Right lobe of liver (tissue), 4 donors: ENCODE measurements at regions not wholly inside any gene's neighbourhood (a gene's known extent, or its start where the extent isn't known, plus 50 kb on each side); places are given as distances from the start of the nearest gene placed in this dataset.

Source experiments
- POLR2A ChIP-seq: fragments of 450-650 bp; IDR thresholded peaks from one replicate; pipeline ENCODE4 v1.6.1; 2017; ENCODE audit warnings: antibody characterized with exemption, mild to moderate bottlenecking
- TF ChIP-seq, protein P1 (sequence below), 4 donors: fragments of 200-600 bp in 3 of 4; fragments of 450-650 bp in 1 of 4; IDR thresholded peaks; one replicate each; pipeline versions ENCODE4 v1.5.1 to v1.8.0; 2016 to 2022; ENCODE audit warnings: antibody characterized with exemption in 4 of 4, mild to moderate bottlenecking in 2 of 4
- donor health status: DM: no; HTN: no; CAD: no.
- donor health status: DM: no; HTN: no; CAD: no.
- donor health status: DM: no; HTN: yes; CAD: no.

DNA sequence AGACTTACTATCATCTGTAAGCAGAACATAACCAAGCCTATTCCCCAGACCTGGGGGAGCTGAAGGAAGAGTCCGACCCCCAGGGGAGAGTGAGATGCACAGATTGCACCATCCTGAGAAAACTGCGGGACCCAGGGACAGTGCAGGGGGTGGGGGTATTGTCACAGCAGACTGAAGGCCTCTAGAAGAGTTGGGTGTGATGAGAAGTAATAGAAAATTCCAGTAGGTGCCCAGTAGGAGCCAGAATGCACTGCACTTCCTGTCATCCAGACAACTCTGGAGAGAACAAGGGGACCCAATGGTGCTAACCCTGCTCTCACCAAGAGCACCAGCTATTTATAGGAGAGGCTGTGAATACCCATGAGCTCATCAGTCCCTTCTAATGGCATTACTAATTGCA, 190.1 kb downstream of the BCL11B start:
- TF ChIP-seq, protein P1, sequence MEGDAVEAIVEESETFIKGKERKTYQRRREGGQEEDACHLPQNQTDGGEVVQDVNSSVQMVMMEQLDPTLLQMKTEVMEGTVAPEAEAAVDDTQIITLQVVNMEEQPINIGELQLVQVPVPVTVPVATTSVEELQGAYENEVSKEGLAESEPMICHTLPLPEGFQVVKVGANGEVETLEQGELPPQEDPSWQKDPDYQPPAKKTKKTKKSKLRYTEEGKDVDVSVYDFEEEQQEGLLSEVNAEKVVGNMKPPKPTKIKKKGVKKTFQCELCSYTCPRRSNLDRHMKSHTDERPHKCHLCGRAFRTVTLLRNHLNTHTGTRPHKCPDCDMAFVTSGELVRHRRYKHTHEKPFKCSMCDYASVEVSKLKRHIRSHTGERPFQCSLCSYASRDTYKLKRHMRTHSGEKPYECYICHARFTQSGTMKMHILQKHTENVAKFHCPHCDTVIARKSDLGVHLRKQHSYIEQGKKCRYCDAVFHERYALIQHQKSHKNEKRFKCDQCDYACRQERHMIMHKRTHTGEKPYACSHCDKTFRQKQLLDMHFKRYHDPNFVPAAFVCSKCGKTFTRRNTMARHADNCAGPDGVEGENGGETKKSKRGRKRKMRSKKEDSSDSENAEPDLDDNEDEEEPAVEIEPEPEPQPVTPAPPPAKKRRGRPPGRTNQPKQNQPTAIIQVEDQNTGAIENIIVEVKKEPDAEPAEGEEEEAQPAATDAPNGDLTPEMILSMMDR (IDR thresholded peaks at IDR 0.05): no peak
- no peak for TF ChIP-seq POLR2A
